ENCODE measurements at regions not wholly inside any gene's neighbourhood (a gene's known extent, or its start where the extent isn't known, plus 50 kb on each side); places are given as distances from the start of the nearest gene placed in this dataset.

GRCh38 chr9:25827626-25828025, 149.4 kb upstream of the TUSC1 start:
- TF ChIP-seq POLR2A (IDR thresholded peaks at IDR 0.05) (no peak), CTCF (IDR thresholded peaks at IDR 0.05) (no peak), POLR2AphosphoS5 (IDR thresholded peaks at IDR 0.05; ENCODE audit: insufficient read depth in 1 of 2, low read depth in 1 of 2) (no peak)
